Adrenal gland (tissue), 9 donors: ENCODE measurements at regions not wholly inside any gene's neighbourhood (a gene's known extent, or its start where the extent isn't known, plus 50 kb on each side); places are given as distances from the start of the nearest gene placed in this dataset.

Experiments
- DNase-seq, 7 donors: peaks; one replicate each; pipeline ENCODE4 v3.0.0-alpha.2; 2019 to 2020
- H3K27ac ChIP-seq, 5 donors: fragments of 200-600 bp; sonication (generic) in 4 of 5; 1 replicate in 3 of 5; 2 replicates in 2 of 5; pipeline versions ENCODE4 v1.5.1 to v1.8.0; 2016 to 2020; ENCODE audit warnings: mild to moderate bottlenecking in 1 of 5
- H3K27me3 ChIP-seq: fragments of 200-600 bp; 2 replicates; pipeline ENCODE4 v1.8.0; 2021
- H3K36me3 ChIP-seq, 2 donors: fragments of 200-600 bp; replicated peaks in 1 of 2; 1 replicate in 1 of 2; 2 replicates in 1 of 2; pipeline versions ENCODE4 v1.5.1 to v1.8.0; 2018 to 2022
- H3K4me1 ChIP-seq, 2 donors: fragments of 200-600 bp; replicated peaks in 1 of 2; 1 replicate in 1 of 2; 2 replicates in 1 of 2; pipeline versions ENCODE4 v1.5.1 to v1.8.0; 2018 to 2021
- H3K4me3 ChIP-seq, 4 donors: fragments of 200-600 bp; sonication (generic) in 3 of 4; one replicate each; pipeline ENCODE4 v1.5.1; 2016 to 2018
- H3K9me3 ChIP-seq, 3 donors: fragments of 200-600 bp; sonication (generic) in 1 of 3; replicated peaks in 1 of 3; 1 replicate in 2 of 3; 2 replicates in 1 of 3; pipeline versions ENCODE4 v1.5.1 to v1.8.0; 2016 to 2021
- POLR2A ChIP-seq, 2 donors: fragments of 450-650 bp; IDR thresholded peaks; one replicate each; pipeline ENCODE4 v1.6.1; 2017; ENCODE audit warnings: antibody characterized with exemption in 2 of 2, mild to moderate bottlenecking in 2 of 2, moderate library complexity in 1 of 2
- WGBS, 4 donors: extraction: QIAGEN DNeasy Blood & Tissue Kit in 2 of 4; methylation state at CpG; one replicate each; pipeline versions ENCODE4 v1.1.5 to v1.1.7; 2013 to 2017; 5-methylcytosine and 5-hydroxymethylcytosine counted together
- intact Hi-C, 2 donors: fragments of 100-400 bp; cut with DNase I; formaldehyde crosslinking; loops; one replicate each; pipeline versions ENCODE4 v1.14.1 to v1.15.0; 2022 to 2023
- TF ChIP-seq, protein P1 (sequence below), 6 experiments: fragments of 450-650 bp in 4 of 6; fragments of 200-600 bp in 2 of 6; sonication (generic) in 1 of 6; IDR thresholded peaks; 1 replicate in 5 of 6; 2 replicates in 1 of 6; pipeline versions ENCODE4 v1.5.1 to v1.8.0; 2016 to 2021; ENCODE audit warnings: antibody characterized with exemption in 6 of 6, mild to moderate bottlenecking in 2 of 6, moderate library complexity in 1 of 6
- donor health status: healthy with polysubstance abuse.
- donor health status: Bipolar disorder and iron deficiency.
- donor health status: DM: yes; HTN: yes; CAD: no.
- donor health status: DM: no; HTN: no; CAD: no.
- donor health status: DM: no; HTN: no; CAD: no.

DNA sequence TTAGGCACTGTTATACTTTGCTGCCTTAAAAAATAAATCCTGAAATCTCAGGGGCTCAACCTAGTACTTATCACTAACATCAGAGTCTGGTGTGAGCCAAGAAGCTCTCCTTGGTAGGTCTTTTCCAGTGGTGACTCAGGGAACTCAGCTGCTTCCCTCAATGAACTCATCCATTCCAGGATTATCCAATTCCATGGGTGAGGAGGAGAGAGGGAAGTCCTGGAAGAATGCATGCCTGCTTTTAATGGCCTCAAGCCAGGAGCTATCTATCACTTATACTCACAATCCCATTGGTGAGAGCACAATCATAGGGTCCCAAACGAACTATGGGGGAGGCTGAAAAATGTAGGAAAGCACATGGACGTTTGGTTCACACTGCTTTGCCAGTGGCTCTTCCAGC, 113.6 kb downstream of the POLR2M start:
- DNase-seq = no peak
- H3K4me3 ChIP-seq = no peak overlapping the region
- WGBS, 4 donors = 29 to 45% (median 41%) methylated on average over 2 of the region's 2 CpGs
- H3K27me3 ChIP-seq = no peaks in the 10 kb centered on the region
- intact Hi-C loops = no loop called here
- no peaks in the 10 kb centered on the region for H3K9me3 ChIP-seq
- H3K27ac ChIP-seq = no peak overlapping the region
- H3K4me1 ChIP-seq = no peaks in the 10 kb centered on the region
- TF ChIP-seq POLR2A (IDR thresholded peaks at IDR 0.05) = no peak
- TF ChIP-seq, protein P1, sequence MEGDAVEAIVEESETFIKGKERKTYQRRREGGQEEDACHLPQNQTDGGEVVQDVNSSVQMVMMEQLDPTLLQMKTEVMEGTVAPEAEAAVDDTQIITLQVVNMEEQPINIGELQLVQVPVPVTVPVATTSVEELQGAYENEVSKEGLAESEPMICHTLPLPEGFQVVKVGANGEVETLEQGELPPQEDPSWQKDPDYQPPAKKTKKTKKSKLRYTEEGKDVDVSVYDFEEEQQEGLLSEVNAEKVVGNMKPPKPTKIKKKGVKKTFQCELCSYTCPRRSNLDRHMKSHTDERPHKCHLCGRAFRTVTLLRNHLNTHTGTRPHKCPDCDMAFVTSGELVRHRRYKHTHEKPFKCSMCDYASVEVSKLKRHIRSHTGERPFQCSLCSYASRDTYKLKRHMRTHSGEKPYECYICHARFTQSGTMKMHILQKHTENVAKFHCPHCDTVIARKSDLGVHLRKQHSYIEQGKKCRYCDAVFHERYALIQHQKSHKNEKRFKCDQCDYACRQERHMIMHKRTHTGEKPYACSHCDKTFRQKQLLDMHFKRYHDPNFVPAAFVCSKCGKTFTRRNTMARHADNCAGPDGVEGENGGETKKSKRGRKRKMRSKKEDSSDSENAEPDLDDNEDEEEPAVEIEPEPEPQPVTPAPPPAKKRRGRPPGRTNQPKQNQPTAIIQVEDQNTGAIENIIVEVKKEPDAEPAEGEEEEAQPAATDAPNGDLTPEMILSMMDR (IDR thresholded peaks at IDR 0.05) = no peak
- no peaks in the 10 kb centered on the region for H3K36me3 ChIP-seq

DNA sequence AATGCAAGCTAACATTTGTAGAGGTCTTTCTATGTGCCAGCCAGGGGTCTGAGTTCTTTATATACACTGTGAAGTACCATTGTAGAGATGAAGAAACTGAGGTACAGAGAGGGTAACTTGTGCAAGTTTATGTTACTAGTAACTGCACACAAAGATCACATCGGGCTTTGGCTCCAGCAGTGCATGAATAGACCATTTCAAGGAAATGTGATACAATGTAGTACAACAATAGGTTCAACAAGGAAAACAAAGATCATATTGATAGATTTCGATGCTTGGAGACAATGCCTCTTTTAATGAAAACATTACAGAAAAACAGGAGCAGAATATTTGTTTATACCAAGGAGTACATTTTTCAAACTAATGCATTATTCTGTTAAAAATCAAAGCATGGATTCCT, 115.3 kb downstream of the POLR2M start:
- Histone ChIP-seq H3K27me3 (no peaks in the 10 kb centered on the region), H3K36me3 (no peaks in the 10 kb centered on the region), H3K9me3 (no peaks in the 10 kb centered on the region), H3K4me1 (no peaks in the 10 kb centered on the region), H3K4me3 (no peak overlapping the region), H3K27ac (no peak overlapping the region)
- WGBS, 4 donors = 71 to 82% (median 74%) methylated on average over 2 of the region's 2 CpGs
- TF ChIP-seq POLR2A (IDR thresholded peaks at IDR 0.05) = no peak
- TF ChIP-seq, protein P1 (IDR thresholded peaks at IDR 0.05) = no peak
- intact Hi-C loops = no loop called here
- DNase-seq = no peak

DNA sequence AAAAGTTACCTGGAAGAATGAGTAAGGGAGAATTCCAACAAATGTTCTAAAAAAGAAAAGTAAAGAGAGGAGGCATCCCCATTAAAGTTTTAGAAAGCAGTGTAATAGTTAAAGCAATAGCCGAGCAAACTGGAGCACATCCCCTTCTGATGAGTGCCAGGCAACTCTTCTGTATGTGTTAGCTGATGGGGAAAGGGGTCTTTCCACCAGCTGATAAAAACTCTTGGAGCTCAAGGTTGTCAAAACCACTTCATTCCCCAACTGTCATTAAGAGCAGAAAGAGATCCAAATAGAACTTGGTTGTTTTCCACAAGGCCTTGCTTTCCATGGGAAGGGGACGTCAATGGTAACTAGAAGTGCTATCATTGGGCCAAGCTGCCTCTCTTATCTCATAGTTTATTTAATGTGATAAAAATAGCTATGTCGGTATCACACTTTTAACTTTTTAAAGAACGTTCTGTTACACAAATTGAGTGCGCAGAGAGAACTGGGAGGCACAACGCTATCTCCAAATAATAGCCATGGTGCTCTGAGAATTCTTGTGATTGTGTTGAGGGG, 116.9 kb downstream of the POLR2M start:
- Histone ChIP-seq H3K4me1 (no peaks in the 10 kb centered on the region), H3K4me3 (no peak overlapping the region), H3K27me3 (no peaks in the 10 kb centered on the region), H3K36me3 (no peaks in the 10 kb centered on the region), H3K9me3 (no peaks in the 10 kb centered on the region), H3K27ac (no peak overlapping the region)
- intact Hi-C loops = no loop called here
- TF ChIP-seq, protein P1 (IDR thresholded peaks at IDR 0.05) = no peak
- no peak for TF ChIP-seq POLR2A (IDR thresholded peaks at IDR 0.05)
- no peak for DNase-seq
- 53 to 75% (median 69%) methylated on average over 6 of the region's 6 CpGs for WGBS, 4 donors

- Histone ChIP-seq H3K36me3 (no peaks in the 10 kb centered on the region), H3K27ac (no peak overlapping the region), H3K4me1 (no peaks in the 10 kb centered on the region), H3K27me3 (no peaks in the 10 kb centered on the region), H3K9me3 (no peaks in the 10 kb centered on the region), H3K4me3 (no peak overlapping the region)
- 56 to 73% (median 68%) methylated on average over 3 of the region's 3 CpGs for WGBS, 4 donors
- intact Hi-C loops = no loop called here
- DNase-seq = no peak
- TF ChIP-seq, protein P1 (IDR thresholded peaks at IDR 0.05) = no peak
These were observed 117.7 kb downstream of the POLR2M start for GRCh38 chr15:57824186-57824585.
